22Rv1 (cell line): ENCODE measurements at regions not wholly inside any gene's neighbourhood (a gene's known extent, or its start where the extent isn't known, plus 50 kb on each side); places are given as distances from the start of the nearest gene placed in this dataset.
"Not testable (repeated sequence)": the region's sequence is repeated elsewhere in the genome, so short reads cannot be mapped to it uniquely, and the experiment has no call there.

Experiments
- CTCF ChIP-seq: fragments of 450-650 bp; IDR thresholded peaks from 2 replicates; pipeline ENCODE4 v1.5.1; 2017; ENCODE audit warnings: mild to moderate bottlenecking
- ZFX ChIP-seq: fragments of 450-650 bp; IDR thresholded peaks from 2 replicates; pipeline ENCODE4 v1.6.1; 2017; ENCODE audit warnings: antibody characterized with exemption, borderline replicate concordance

- TF ChIP-seq CTCF, ZFX: not testable (repeated sequence)
Measured at GRCh38 chr3:125771506-125771905, 176.2 kb upstream of the OSBPL11 start.
